Activated T-cell treated with anti-CD3 and anti-CD28 coated beads, Interleukin-2, amount 50 U/mL, for 24 hours (primary cell): ENCODE measurements at regions not wholly inside any gene's neighbourhood (a gene's known extent, or its start where the extent isn't known, plus 50 kb on each side); places are given as distances from the start of the nearest gene placed in this dataset.

Experiments used
- DNase-seq: peaks from one replicate; pipeline ENCODE4 v3.0.0-alpha.2; 2020
- H3K27ac Mint-ChIP-seq: 2 replicates; pipeline ENCODE4 v1.8.0; 2020; ENCODE audit warnings: mild to moderate bottlenecking, mixed read lengths
- H3K27me3 Mint-ChIP-seq: 2 replicates; pipeline ENCODE4 v1.8.0; 2020; ENCODE audit warnings: mixed read lengths
- H3K36me3 Mint-ChIP-seq: 2 replicates; pipeline ENCODE4 v1.8.0; 2020; ENCODE audit warnings: low read depth, mixed read lengths
- H3K4me1 Mint-ChIP-seq: 2 replicates; pipeline ENCODE4 v1.8.0; 2020; ENCODE audit warnings: low read depth, mixed read lengths
- H3K4me3 Mint-ChIP-seq: 2 replicates; pipeline ENCODE4 v1.8.0; 2020; ENCODE audit warnings: mild to moderate bottlenecking, moderate library complexity, mixed read lengths
- H3K9me3 Mint-ChIP-seq: 2 replicates; pipeline ENCODE4 v1.8.0; 2020; ENCODE audit warnings: mixed read lengths

GRCh38 chr9:16099732-16100536, 547.1 kb downstream of the CCDC171 start:
- no peaks in the 10 kb centered on the region for H3K27me3 Mint-ChIP-seq
- H3K9me3 Mint-ChIP-seq: no peaks in the 10 kb centered on the region
- H3K4me3 Mint-ChIP-seq: no peak overlapping the region
- H3K4me1 Mint-ChIP-seq: no peaks in the 10 kb centered on the region
- DNase-seq: no peak
- no peak overlapping the region for H3K27ac Mint-ChIP-seq
- no peaks in the 10 kb centered on the region for H3K36me3 Mint-ChIP-seq

DNA sequence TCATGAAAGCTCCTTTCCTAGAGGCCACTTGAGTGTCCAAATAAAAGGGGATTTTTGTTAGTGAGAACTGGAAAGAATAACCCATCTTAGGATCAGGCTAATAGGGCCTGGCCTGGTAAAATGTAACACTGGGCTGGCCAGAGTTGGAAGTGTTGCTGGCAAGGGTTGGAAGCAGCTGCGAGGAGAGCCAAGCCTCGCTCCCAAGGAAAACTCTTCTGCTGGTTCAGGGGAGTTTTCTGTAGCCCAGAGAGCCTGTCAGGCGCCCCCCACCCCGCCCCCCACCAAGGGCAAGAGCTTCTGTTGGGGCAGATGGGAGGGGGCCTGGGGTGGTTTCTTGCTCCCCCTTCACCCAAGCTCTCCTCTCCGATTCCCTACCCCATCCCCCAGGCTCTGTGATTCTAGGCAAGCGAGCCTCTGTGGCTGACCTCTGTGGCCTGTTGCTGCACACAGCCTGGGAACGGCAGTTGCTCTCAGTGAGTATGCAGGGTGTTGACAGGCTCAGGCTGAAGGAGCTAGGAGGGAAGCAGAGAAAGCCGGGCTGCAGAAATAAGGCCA, 547.8 kb downstream of the CCDC171 start:
- Mint-ChIP-seq H3K4me3 (no peak overlapping the region), H3K27me3 (no peaks in the 10 kb centered on the region), H3K27ac (no peak overlapping the region), H3K4me1 (no peaks in the 10 kb centered on the region), H3K9me3 (no peaks in the 10 kb centered on the region), H3K36me3 (no peaks in the 10 kb centered on the region)
- no peak for DNase-seq

GRCh38 chr9:16102154-16102553, 549.3 kb downstream of the CCDC171 start:
- no peaks in the 10 kb centered on the region for H3K9me3 Mint-ChIP-seq
- H3K27me3 Mint-ChIP-seq: no peaks in the 10 kb centered on the region
- DNase-seq: no peak
- H3K4me1 Mint-ChIP-seq: no peaks in the 10 kb centered on the region
- no peak overlapping the region for H3K27ac Mint-ChIP-seq
- H3K36me3 Mint-ChIP-seq: no peaks in the 10 kb centered on the region
- no peak overlapping the region for H3K4me3 Mint-ChIP-seq

DNA sequence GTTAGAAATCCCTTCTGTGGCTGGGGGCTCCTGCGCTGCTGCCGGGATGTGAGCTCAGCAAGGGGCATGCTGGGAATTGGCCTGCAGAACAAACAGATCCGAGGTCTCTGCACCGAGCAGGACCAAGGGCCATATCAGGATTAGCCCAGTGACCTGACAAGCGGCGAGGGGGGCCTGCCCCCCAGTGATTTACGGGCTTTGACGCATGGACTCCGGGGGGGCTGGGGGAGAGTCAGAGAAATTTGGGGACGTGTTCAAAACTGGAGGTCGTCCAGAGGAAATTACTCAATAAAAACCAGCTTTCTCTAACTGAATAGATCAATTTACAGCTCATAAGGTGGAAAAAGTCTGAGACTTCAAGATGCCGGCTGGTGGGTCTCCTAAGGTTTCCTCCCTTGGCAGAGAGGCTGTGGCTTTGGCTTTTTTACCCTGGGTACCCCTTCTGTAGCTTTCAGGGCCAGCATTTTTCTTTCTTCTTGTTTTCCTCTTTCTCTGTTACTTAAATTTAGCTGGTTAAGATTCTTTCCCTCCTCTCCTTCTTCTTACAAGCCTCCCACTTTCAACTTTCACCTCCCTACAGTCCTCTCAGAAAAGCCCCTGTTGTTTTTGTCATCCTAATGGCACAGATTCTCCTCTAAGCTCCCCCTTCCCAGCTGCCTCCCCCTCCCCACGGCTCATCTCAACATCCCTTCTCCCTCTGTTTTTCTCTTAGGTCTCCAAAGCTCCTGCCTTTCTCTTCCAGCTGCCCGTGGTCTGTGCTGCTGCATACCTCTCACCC, 551.0 kb downstream of the CCDC171 start:
- H3K36me3 Mint-ChIP-seq: no peaks in the 10 kb centered on the region
- no peak for DNase-seq
- H3K4me1 Mint-ChIP-seq: no peaks in the 10 kb centered on the region
- H3K27me3 Mint-ChIP-seq: no peaks in the 10 kb centered on the region
- H3K4me3 Mint-ChIP-seq: no peak overlapping the region
- H3K27ac Mint-ChIP-seq: no peak overlapping the region
- no peaks in the 10 kb centered on the region for H3K9me3 Mint-ChIP-seq

DNA sequence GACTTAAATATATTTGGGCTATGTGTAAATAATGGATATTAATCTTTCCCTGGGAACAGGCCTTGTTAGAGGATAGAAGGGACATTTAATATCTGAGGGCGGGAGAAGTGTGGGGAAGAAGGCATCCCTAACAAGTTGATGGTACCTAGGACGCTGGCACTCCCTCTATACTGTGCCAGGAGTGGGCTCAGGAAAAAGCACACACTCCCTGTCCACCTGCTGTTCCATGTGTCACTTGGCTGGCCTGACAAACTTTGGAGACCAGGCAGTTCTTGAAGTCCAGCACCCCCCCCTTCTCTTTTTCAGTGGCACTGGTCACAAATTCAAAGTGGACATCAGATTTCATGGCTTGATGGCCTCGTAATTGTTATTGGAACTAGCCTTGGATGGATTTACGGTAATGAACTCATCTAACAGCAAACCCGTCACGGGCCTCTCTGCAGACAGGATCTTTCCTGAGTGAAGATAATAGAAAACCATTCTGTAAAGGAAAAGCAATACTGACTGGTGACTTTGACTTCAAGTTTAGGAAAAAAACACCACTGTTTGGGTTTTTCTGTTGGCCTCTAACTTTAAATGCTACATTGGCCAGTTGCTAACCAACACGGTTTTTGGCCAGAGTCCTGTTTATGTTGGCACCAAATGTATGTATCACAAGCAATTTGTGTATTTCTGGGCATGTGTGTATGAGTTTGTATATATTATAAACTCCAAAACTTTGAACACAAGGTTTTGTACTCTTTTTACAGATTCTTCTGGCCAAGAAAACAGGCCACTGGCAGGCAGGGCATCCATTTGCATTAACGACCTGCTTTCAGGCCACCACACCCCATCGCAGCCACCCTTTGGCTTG, 552.6 kb downstream of the CCDC171 start:
- H3K36me3 Mint-ChIP-seq: no peaks in the 10 kb centered on the region
- no peaks in the 10 kb centered on the region for H3K27me3 Mint-ChIP-seq
- no peak overlapping the region for H3K4me3 Mint-ChIP-seq
- no peaks in the 10 kb centered on the region for H3K9me3 Mint-ChIP-seq
- no peak for DNase-seq
- no peaks in the 10 kb centered on the region for H3K4me1 Mint-ChIP-seq
- no peak overlapping the region for H3K27ac Mint-ChIP-seq

DNA sequence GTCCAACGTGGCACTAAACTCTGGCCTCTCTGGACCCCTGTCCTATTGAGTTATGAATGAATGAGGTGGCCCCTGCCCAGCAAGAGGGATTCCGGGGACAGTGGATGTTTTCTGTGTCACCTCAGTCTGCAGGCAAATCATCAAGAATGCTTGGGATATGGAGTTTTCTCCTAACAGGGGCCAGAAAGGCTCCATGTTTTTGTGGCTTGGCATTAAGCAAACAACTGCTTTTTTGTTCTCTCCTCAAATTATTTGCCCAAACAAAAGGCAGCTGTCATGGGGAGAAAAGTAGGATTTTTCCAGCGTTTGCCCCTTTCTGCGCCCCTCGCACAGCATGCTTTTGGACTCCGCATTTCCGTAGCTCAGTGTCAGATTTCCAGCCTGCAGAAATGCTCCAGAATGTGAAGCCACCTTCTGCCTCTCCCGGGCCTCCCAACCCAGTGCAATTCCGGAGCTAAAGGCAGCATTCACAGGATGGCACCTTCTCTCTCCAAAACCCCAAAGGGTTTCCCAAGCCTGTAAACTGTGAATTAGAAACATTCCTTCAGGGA, 553.3 kb downstream of the CCDC171 start:
- Mint-ChIP-seq H3K27me3 (no peaks in the 10 kb centered on the region), H3K4me3 (no peak overlapping the region), H3K27ac (no peak overlapping the region), H3K4me1 (no peaks in the 10 kb centered on the region), H3K9me3 (no peaks in the 10 kb centered on the region), H3K36me3 (no peaks in the 10 kb centered on the region)
- DNase-seq: no peak

GRCh38 chr9:16112116-16112515, 559.3 kb downstream of the CCDC171 start:
- no peak overlapping the region for H3K4me3 Mint-ChIP-seq
- H3K27me3 Mint-ChIP-seq: no peaks in the 10 kb centered on the region
- no peak overlapping the region for H3K27ac Mint-ChIP-seq
- no peaks in the 10 kb centered on the region for H3K4me1 Mint-ChIP-seq
- no peaks in the 10 kb centered on the region for H3K36me3 Mint-ChIP-seq
- no peaks in the 10 kb centered on the region for H3K9me3 Mint-ChIP-seq
- DNase-seq: no peak

GRCh38 chr9:16115994-16116393, 563.2 kb downstream of the CCDC171 start:
- no peak overlapping the region for H3K27ac Mint-ChIP-seq
- no peak for DNase-seq
- H3K27me3 Mint-ChIP-seq: no peaks in the 10 kb centered on the region
- H3K4me1 Mint-ChIP-seq: no peaks in the 10 kb centered on the region
- no peaks in the 10 kb centered on the region for H3K9me3 Mint-ChIP-seq
- H3K36me3 Mint-ChIP-seq: no peaks in the 10 kb centered on the region
- H3K4me3 Mint-ChIP-seq: no peak overlapping the region

- DNase-seq: no peak
- no peak overlapping the region for H3K27ac Mint-ChIP-seq
- no peaks in the 10 kb centered on the region for H3K27me3 Mint-ChIP-seq
- no peaks in the 10 kb centered on the region for H3K9me3 Mint-ChIP-seq
- H3K4me1 Mint-ChIP-seq: no peaks in the 10 kb centered on the region
- H3K36me3 Mint-ChIP-seq: no peaks in the 10 kb centered on the region
- H3K4me3 Mint-ChIP-seq: no peak overlapping the region
Measured at GRCh38 chr9:16118043-16118442, 565.2 kb downstream of the CCDC171 start.

- Mint-ChIP-seq H3K4me3 (no peak overlapping the region), H3K9me3 (no peaks in the 10 kb centered on the region), H3K27ac (no peak overlapping the region), H3K36me3 (no peaks in the 10 kb centered on the region), H3K4me1 (no peaks in the 10 kb centered on the region), H3K27me3 (no peaks in the 10 kb centered on the region)
- no peak for DNase-seq
Measured at GRCh38 chr9:16119261-16120230, 566.7 kb downstream of the CCDC171 start.

DNA sequence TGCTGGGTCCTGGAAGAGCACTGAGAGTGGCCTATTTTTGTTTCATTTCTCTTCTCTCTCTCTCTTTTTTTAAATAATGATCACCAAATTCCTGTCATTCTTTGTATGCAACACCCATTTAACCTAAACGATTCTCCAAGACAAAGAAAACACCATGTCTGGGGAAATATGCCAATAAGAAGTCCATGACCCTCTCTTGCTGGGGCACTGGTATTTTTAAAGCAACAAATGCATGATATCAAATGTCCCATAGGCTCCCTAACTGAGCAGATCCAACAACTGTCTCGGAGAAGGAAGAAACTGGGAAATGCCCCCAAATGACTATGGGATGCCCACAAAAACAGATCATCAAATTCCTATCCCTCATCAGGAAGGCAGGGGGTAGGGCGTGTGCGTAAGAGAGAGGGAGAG, 567.4 kb downstream of the CCDC171 start:
- no peak for DNase-seq
- H3K4me3 Mint-ChIP-seq: no peak overlapping the region

DNA sequence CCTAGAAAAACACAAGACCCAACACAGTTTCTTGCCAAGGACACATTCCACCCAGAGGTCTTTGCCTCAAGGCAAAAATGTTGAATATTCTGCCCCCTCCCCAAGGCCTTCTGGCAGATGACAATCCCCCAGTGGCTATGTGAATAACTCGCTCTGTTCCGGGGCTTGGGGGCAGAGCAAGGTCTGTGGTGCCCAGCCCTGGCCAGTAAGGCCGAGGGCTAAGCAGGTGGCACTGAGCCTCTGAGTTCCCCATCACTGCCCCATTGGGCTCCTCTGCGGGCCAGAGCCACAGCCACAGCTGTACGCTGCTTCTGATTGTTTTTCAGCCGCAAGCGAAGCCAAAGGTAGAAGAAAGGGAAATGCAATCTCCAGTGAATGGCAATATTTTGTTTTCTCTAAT, 567.9 kb downstream of the CCDC171 start:
- no peaks in the 10 kb centered on the region for H3K27me3 Mint-ChIP-seq
- H3K4me1 Mint-ChIP-seq: peaks cover 3% of the 10 kb centered on the region
- no peaks in the 10 kb centered on the region for H3K36me3 Mint-ChIP-seq
- H3K9me3 Mint-ChIP-seq: no peaks in the 10 kb centered on the region
- DNase-seq: no peak
- H3K4me3 Mint-ChIP-seq: no peak overlapping the region
- H3K27ac Mint-ChIP-seq: no peak overlapping the region

More for the DNA sequence above, 567.4 kb downstream of the CCDC171 start:
- no peaks in the 10 kb centered on the region for H3K4me1 Mint-ChIP-seq
- no peaks in the 10 kb centered on the region for H3K36me3 Mint-ChIP-seq
- H3K27me3 Mint-ChIP-seq: no peaks in the 10 kb centered on the region
- H3K9me3 Mint-ChIP-seq: no peaks in the 10 kb centered on the region
- no peak overlapping the region for H3K27ac Mint-ChIP-seq

DNA sequence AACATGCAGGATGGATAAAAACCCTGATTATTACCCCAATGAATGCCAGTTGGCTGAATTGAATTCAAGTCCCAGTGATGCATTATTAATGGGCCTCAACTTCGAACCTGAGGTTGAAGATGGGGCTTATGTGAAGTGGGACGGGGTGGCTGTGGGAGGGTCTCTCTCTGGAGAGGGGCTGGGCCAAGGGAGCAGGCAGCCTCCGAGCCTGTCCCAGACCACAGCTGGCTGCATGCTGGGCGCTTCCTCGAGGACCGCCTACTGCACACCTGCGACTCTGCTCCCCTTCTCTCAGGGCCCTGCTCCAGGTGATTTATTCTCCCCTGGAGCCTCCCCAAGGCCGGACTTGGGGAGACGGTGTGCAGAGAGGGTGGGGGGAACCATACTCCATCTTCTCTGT, 568.3 kb downstream of the CCDC171 start:
- no peak overlapping the region for H3K4me3 Mint-ChIP-seq
- no peak for DNase-seq
- no peaks in the 10 kb centered on the region for H3K9me3 Mint-ChIP-seq
- H3K36me3 Mint-ChIP-seq: no peaks in the 10 kb centered on the region
- H3K4me1 Mint-ChIP-seq: peaks cover 6% of the 10 kb centered on the region
- no peaks in the 10 kb centered on the region for H3K27me3 Mint-ChIP-seq
- no peak overlapping the region for H3K27ac Mint-ChIP-seq
